ENCODE measurements at regions not wholly inside any gene's neighbourhood (a gene's known extent, or its start where the extent isn't known, plus 50 kb on each side); places are given as distances from the start of the nearest gene placed in this dataset.
A peak's percentile ranks its signal among the peaks of the same experiment; 100 is the strongest.

- no peak for DNase-seq (ENCODE audit: low spot score)
These were observed 99.4 kb downstream of the MICALL2 start for GRCh38 chr7:1359681-1360485.

- DNase-seq (ENCODE audit: low spot score), result no peak
These were observed 98.7 kb downstream of the MICALL2 start for GRCh38 chr7:1360521-1360971.

GRCh38 chr7:1361016-1361755 lies 98.1 kb downstream of the MICALL2 start:
- DNase-seq (ENCODE audit: low spot score), result no peak

GRCh38 chr7:1361756-1362125 lies 97.5 kb downstream of the MICALL2 start:
- no peak for DNase-seq (ENCODE audit: low spot score)

GRCh38 chr7:1362301-1362700 lies 97.0 kb downstream of the MICALL2 start:
- DNase-seq (ENCODE audit: low spot score), result no peak

GRCh38 chr7:1364068-1364905 lies 95.0 kb downstream of the MICALL2 start:
- DNase-seq (ENCODE audit: low spot score), result no peak

GRCh38 chr7:1364906-1365570 lies 94.2 kb downstream of the MICALL2 start:
- DNase-seq (ENCODE audit: low spot score), result no peak

GRCh38 chr7:1365846-1366245 lies 93.4 kb downstream of the MICALL2 start:
- no peak for DNase-seq (ENCODE audit: low spot score)

GRCh38 chr7:1366801-1367405 lies 92.4 kb downstream of the MICALL2 start:
- DNase-seq (ENCODE audit: low spot score), result no peak

GRCh38 chr7:1367501-1368183 lies 91.6 kb downstream of the MICALL2 start:
- DNase-seq (ENCODE audit: low spot score), result no peak

- no peak for DNase-seq (ENCODE audit: low spot score)
These were observed 91.0 kb downstream of the MICALL2 start for GRCh38 chr7:1368184-1368681.

- peak; percentile 46 for DNase-seq (ENCODE audit: low spot score)
These were observed 90.3 kb downstream of the MICALL2 start for GRCh38 chr7:1368682-1369571.

- DNase-seq (ENCODE audit: low spot score), result no peak
These were observed 89.2 kb downstream of the MICALL2 start for GRCh38 chr7:1369916-1370657.

GRCh38 chr7:1370738-1371137 lies 88.5 kb downstream of the MICALL2 start:
- DNase-seq (ENCODE audit: low spot score), result no peak

- no peak for DNase-seq (ENCODE audit: low spot score)
These were observed 87.2 kb downstream of the MICALL2 start for GRCh38 chr7:1372063-1372462.

- DNase-seq (ENCODE audit: low spot score), result no peak
These were observed 86.4 kb downstream of the MICALL2 start for GRCh38 chr7:1372671-1373379.

- no peak for DNase-seq (ENCODE audit: low spot score)
These were observed 82.0 kb downstream of the MICALL2 start for GRCh38 chr7:1377111-1377909.

All from A172 (cell line).